ENCODE measurements at regions not wholly inside any gene's neighbourhood (a gene's known extent, or its start where the extent isn't known, plus 50 kb on each side); places are given as distances from the start of the nearest gene placed in this dataset.

GRCh38 chr14:106776395-106776983 is 1250.1 kb downstream of the TMEM121 start:
- no peak overlapping the region for H3K27ac Mint-ChIP-seq (ENCODE audit: unreplicated experiment)
- H3K9me3 Mint-ChIP-seq (ENCODE audit: low read depth), result peaks cover 40% of the 10 kb centered on the region
- TF ChIP-seq CTCF (IDR thresholded peaks at IDR 0.05), result no peak
- no peaks in the 10 kb centered on the region for H3K36me3 Mint-ChIP-seq (ENCODE audit: low read depth)
- H3K27me3 Mint-ChIP-seq (ENCODE audit: low read depth), result no peaks in the 10 kb centered on the region
- H3K4me3 Mint-ChIP-seq (ENCODE audit: unreplicated experiment), result no peak overlapping the region
- DNase-seq (ENCODE audit: low spot score), result no peak
- H3K4me1 Mint-ChIP-seq (ENCODE audit: low read depth), result no peaks in the 10 kb centered on the region

- no peaks in the 10 kb centered on the region for H3K27me3 Mint-ChIP-seq (ENCODE audit: low read depth)
- no peak for TF ChIP-seq CTCF (IDR thresholded peaks at IDR 0.05)
- DNase-seq (ENCODE audit: low spot score), result no peak
- H3K9me3 Mint-ChIP-seq (ENCODE audit: low read depth), result peaks cover 54% of the 10 kb centered on the region
- no peaks in the 10 kb centered on the region for H3K4me1 Mint-ChIP-seq (ENCODE audit: low read depth)
- no peak overlapping the region for H3K27ac Mint-ChIP-seq (ENCODE audit: unreplicated experiment)
- no peak overlapping the region for H3K4me3 Mint-ChIP-seq (ENCODE audit: unreplicated experiment)
- H3K36me3 Mint-ChIP-seq (ENCODE audit: low read depth), result no peaks in the 10 kb centered on the region
These were observed 1252.6 kb downstream of the TMEM121 start for GRCh38 chr14:106778986-106779385.

- Mint-ChIP-seq H3K4me3 (ENCODE audit: unreplicated experiment) (no peak overlapping the region), H3K27ac (ENCODE audit: unreplicated experiment) (no peak overlapping the region), H3K27me3 (ENCODE audit: low read depth) (no peaks in the 10 kb centered on the region), H3K36me3 (ENCODE audit: low read depth) (no peaks in the 10 kb centered on the region), H3K9me3 (ENCODE audit: low read depth) (peaks cover 42% of the 10 kb centered on the region), H3K4me1 (ENCODE audit: low read depth) (no peaks in the 10 kb centered on the region)
- no peak for DNase-seq (ENCODE audit: low spot score)
- TF ChIP-seq CTCF (IDR thresholded peaks at IDR 0.05), result no peak
These were observed 1260.3 kb downstream of the TMEM121 start for GRCh38 chr14:106786697-106787096.

- peaks cover 40% of the 10 kb centered on the region for H3K9me3 Mint-ChIP-seq (ENCODE audit: low read depth)
- H3K4me3 Mint-ChIP-seq (ENCODE audit: unreplicated experiment), result no peak overlapping the region
- no peaks in the 10 kb centered on the region for H3K27me3 Mint-ChIP-seq (ENCODE audit: low read depth)
- no peak for TF ChIP-seq CTCF (IDR thresholded peaks at IDR 0.05)
- H3K4me1 Mint-ChIP-seq (ENCODE audit: low read depth), result no peaks in the 10 kb centered on the region
- H3K27ac Mint-ChIP-seq (ENCODE audit: unreplicated experiment), result no peak overlapping the region
- DNase-seq (ENCODE audit: low spot score), result no peak
- no peaks in the 10 kb centered on the region for H3K36me3 Mint-ChIP-seq (ENCODE audit: low read depth)
These were observed 1261.2 kb downstream of the TMEM121 start for GRCh38 chr14:106787626-106788025.

GRCh38 chr14:106788534-106788933 is 1262.2 kb downstream of the TMEM121 start:
- DNase-seq (ENCODE audit: low spot score), result no peak
- Mint-ChIP-seq H3K27ac (ENCODE audit: unreplicated experiment) (no peak overlapping the region), H3K36me3 (ENCODE audit: low read depth) (no peaks in the 10 kb centered on the region), H3K9me3 (ENCODE audit: low read depth) (peaks cover 39% of the 10 kb centered on the region), H3K4me1 (ENCODE audit: low read depth) (no peaks in the 10 kb centered on the region), H3K4me3 (ENCODE audit: unreplicated experiment) (no peak overlapping the region), H3K27me3 (ENCODE audit: low read depth) (no peaks in the 10 kb centered on the region)
- TF ChIP-seq CTCF (IDR thresholded peaks at IDR 0.05), result no peak

Measured in chondrocyte (in vitro differentiated cells).